Osteocyte (in vitro differentiated cells): ENCODE measurements at regions not wholly inside any gene's neighbourhood (a gene's known extent, or its start where the extent isn't known, plus 50 kb on each side); places are given as distances from the start of the nearest gene placed in this dataset.

ENCODE experiments used
- DNase-seq: peaks from one replicate; pipeline ENCODE4 v3.0.0; 2021; ENCODE audit warnings: mixed read lengths; ENCODE audit not compliant: unreplicated experiment; ENCODE audit errors: extremely low spot score
- H3K27ac Mint-ChIP-seq: one replicate; pipeline ENCODE4 v1.8.0; 2021; ENCODE audit warnings: mild to moderate bottlenecking, mixed read lengths; ENCODE audit not compliant: unreplicated experiment
- H3K27me3 Mint-ChIP-seq: one replicate; pipeline ENCODE4 v1.8.0; 2021; ENCODE audit warnings: mixed read lengths; ENCODE audit not compliant: unreplicated experiment
- H3K36me3 Mint-ChIP-seq: one replicate; pipeline ENCODE4 v1.8.0; 2021; ENCODE audit warnings: mixed read lengths; ENCODE audit not compliant: unreplicated experiment
- H3K4me1 Mint-ChIP-seq: one replicate; pipeline ENCODE4 v1.8.0; 2021; ENCODE audit warnings: mixed read lengths; ENCODE audit not compliant: unreplicated experiment
- H3K4me3 Mint-ChIP-seq: one replicate; pipeline ENCODE4 v1.8.0; 2021; ENCODE audit warnings: mild to moderate bottlenecking, moderate library complexity, mixed read lengths; ENCODE audit not compliant: unreplicated experiment
- H3K9me3 Mint-ChIP-seq: one replicate; pipeline ENCODE4 v1.8.0; 2021; ENCODE audit warnings: mixed read lengths; ENCODE audit not compliant: unreplicated experiment
- TF ChIP-seq, protein P1 (sequence below): fragments of 200-600 bp; sonication (generic); IDR thresholded peaks from 2 replicates; pipeline ENCODE4 v1.5.0; 2021; ENCODE audit warnings: antibody characterized with exemption, mild to moderate bottlenecking, moderate library complexity

DNA sequence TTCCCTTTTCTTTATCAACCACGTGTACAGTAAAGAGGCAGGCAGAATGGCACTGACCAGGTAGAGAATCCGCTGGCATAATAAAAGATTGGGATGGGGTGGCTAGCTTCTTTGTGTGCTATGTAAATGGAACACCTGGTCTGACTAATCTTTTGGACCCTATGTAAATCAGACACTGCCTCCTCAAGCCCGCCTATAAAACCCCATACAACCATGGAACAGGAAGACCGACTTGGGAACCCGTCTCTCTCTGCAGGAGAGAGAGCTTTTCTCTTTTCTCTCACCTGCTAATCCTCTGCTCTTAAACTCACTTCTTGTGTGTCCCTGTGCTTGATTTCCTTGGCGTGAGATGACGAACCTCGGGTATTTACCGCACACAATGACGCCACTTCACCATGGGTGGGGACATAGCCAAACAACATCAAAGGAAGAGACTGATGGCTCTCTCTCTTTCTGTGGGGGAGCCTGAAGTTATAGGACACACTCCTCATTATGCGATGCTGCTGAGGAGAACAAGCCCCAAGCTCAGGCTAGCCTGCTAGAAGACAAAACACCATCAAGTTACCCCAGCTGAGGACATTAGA lies 94.2 kb downstream of the ARL5B start:
- Mint-ChIP-seq H3K4me1 (no peaks in the 10 kb centered on the region), H3K27me3 (no peaks in the 10 kb centered on the region), H3K27ac (no peak overlapping the region), H3K36me3 (no peaks in the 10 kb centered on the region), H3K9me3 (no peaks in the 10 kb centered on the region), H3K4me3 (no peak overlapping the region)
- TF ChIP-seq, protein P1, sequence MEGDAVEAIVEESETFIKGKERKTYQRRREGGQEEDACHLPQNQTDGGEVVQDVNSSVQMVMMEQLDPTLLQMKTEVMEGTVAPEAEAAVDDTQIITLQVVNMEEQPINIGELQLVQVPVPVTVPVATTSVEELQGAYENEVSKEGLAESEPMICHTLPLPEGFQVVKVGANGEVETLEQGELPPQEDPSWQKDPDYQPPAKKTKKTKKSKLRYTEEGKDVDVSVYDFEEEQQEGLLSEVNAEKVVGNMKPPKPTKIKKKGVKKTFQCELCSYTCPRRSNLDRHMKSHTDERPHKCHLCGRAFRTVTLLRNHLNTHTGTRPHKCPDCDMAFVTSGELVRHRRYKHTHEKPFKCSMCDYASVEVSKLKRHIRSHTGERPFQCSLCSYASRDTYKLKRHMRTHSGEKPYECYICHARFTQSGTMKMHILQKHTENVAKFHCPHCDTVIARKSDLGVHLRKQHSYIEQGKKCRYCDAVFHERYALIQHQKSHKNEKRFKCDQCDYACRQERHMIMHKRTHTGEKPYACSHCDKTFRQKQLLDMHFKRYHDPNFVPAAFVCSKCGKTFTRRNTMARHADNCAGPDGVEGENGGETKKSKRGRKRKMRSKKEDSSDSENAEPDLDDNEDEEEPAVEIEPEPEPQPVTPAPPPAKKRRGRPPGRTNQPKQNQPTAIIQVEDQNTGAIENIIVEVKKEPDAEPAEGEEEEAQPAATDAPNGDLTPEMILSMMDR = no peak
- no peak for DNase-seq

DNA sequence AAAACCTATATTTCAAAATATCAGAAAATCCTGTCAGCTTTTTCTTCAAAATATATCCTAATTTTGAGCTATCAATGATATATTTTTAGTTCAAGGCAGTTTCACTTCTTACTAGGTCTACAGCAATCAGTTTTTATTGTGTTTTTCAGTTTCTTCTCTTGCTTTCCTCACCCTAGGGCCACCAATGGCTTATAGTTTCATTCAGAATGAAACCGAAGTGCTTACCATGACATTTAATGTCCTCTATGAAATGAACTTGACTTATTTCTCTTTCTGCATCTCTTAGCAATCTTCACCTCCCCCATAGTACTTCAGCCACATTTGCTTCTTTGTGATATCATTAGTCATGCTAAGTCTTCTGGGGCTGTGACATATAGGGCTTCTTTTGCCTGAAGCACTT lies 100.3 kb downstream of the ARL5B start:
- Mint-ChIP-seq H3K27ac (no peak overlapping the region), H3K4me1 (no peaks in the 10 kb centered on the region), H3K36me3 (no peaks in the 10 kb centered on the region), H3K27me3 (no peaks in the 10 kb centered on the region), H3K9me3 (peaks cover 7% of the 10 kb centered on the region), H3K4me3 (no peak overlapping the region)
- TF ChIP-seq, protein P1 = no peak
- no peak for DNase-seq

DNA sequence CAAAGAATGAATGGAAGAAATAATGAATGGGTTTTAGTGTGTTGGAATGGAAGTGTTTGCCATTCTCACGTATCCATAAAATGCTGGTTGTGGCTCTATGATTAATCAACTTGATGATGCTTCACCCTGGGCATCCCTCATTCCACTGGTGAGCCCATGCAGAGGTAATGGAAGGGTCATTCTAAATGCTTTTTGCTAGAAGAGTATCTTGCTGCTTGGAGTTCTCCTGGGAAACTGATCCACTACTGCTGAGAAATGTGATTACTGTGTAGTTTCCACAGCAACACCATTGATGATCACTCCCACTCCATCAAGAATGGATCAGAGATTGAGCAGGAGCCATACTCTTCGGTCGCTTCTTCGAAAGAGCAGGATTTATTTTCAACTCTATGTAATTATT lies 101.6 kb downstream of the ARL5B start:
- Mint-ChIP-seq H3K36me3 (no peaks in the 10 kb centered on the region), H3K27ac (no peak overlapping the region), H3K4me3 (no peak overlapping the region), H3K9me3 (peaks cover 7% of the 10 kb centered on the region), H3K4me1 (no peaks in the 10 kb centered on the region), H3K27me3 (no peaks in the 10 kb centered on the region)
- TF ChIP-seq, protein P1 = no peak
- DNase-seq = no peak

DNA sequence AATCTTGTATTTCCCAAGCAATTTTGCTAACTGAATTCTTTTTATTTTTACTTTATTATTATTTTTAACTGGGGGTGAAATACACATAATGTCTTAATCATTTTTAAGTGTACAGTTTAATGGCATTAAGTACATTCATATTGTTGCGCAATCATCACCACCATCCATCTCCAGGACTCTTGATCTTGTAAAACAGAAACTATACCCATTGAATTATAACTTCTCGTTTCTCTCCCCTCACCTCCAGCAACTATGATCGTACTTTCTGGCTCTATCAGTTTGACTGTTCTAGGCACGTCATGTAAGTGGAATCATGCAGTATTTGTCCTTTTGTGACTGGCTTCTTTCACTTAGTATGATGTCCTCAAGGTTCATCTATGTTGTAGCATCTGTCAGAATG lies 108.8 kb downstream of the ARL5B start:
- no peaks in the 10 kb centered on the region for H3K27me3 Mint-ChIP-seq

DNA sequence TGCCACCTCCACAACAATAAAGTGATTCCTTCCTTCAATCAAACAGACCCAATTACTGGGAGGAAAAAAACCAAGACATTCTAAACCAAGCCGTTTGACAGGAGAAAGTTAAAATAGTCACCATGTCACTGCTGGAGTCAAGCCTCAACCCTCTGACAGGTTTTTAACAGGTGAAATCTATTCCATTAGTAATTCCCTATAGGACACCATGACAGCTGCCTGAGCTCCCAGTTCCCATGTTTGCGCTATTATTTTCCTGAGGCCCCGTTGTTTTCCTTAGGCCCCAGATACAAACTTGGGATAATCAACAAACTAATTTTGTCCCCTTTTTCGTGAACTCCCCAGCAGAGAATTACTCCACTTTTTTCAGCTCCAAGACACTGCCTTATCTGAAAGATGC lies 113.9 kb downstream of the ARL5B start:
- TF ChIP-seq, protein P1 = no peak
- H3K27me3 Mint-ChIP-seq = no peaks in the 10 kb centered on the region
- H3K27ac Mint-ChIP-seq = no peak overlapping the region
- H3K4me3 Mint-ChIP-seq = no peak overlapping the region
- H3K36me3 Mint-ChIP-seq = no peaks in the 10 kb centered on the region
- peaks cover 3% of the 10 kb centered on the region for H3K9me3 Mint-ChIP-seq
- DNase-seq = no peak
- H3K4me1 Mint-ChIP-seq = no peaks in the 10 kb centered on the region

More for the DNA sequence above, 108.8 kb downstream of the ARL5B start:
- H3K4me3 Mint-ChIP-seq = no peak overlapping the region
- no peak overlapping the region for H3K27ac Mint-ChIP-seq
- DNase-seq = no peak
- TF ChIP-seq, protein P1 = no peak
- no peaks in the 10 kb centered on the region for H3K4me1 Mint-ChIP-seq
- H3K36me3 Mint-ChIP-seq = no peaks in the 10 kb centered on the region
- H3K9me3 Mint-ChIP-seq = peaks cover 10% of the 10 kb centered on the region
